Dermis blood vessel endothelial cell (primary cell): ENCODE measurements at regions not wholly inside any gene's neighbourhood (a gene's known extent, or its start where the extent isn't known, plus 50 kb on each side); places are given as distances from the start of the nearest gene placed in this dataset.

ENCODE experiments used
- DNase-seq: peaks from one replicate; pipeline ENCODE4 v3.0.0; 2010

DNA sequence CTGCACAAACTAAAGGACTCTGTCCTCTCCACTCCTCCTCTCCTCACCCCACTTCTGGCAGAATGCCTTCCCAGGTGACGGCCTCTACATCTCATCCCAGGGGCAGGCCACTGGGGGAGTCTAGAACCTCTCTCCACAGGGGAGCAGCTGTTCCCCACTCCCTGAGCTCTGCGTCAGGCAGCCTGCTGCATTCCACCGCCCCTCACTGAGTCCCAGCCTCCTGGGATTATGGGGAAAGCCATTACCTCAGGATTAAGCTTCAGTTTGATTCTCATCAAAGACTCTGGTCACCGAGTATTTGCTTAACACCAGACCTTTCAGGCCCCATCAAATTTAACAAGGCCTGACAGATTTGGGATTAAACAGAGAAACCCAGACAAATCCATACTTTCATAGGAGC is 405.9 kb downstream of the NXPE2 start:
- no peak for DNase-seq

DNA sequence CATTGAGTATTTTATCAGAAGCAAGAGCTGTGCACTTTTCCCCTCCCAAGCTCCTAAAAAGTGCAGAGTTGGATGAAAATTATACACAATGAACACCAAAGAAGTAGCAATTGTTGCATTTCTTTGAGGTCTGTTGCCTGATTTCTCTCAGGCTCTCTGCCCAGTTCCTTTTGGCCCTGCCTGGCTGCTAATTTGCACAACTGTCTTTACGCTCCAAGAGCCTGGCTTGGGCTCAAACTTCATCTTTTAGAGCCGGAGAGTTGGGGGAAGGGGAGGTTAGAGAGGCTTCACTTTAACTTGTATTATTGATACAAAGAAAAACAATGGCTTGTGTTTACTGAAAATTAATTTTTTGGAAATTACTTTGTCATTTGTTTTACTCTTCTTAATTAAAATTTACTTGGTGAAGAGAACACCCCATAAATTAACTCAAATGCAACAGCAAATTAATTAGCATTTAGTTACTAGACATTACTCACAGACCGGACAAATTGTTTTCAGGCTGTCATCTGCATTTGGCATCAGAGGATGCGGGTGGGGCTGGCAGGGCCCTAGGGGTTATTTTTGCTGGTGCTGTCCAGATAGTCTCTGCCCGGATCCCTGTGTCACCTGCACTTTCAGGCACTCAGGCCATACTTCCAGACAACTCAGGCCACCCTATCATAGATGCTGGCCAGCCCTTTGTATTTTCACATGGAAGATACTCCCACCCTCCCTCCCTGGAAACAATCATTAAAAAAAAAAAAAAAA is 407.3 kb downstream of the NXPE2 start:
- DNase-seq: no peak

DNA sequence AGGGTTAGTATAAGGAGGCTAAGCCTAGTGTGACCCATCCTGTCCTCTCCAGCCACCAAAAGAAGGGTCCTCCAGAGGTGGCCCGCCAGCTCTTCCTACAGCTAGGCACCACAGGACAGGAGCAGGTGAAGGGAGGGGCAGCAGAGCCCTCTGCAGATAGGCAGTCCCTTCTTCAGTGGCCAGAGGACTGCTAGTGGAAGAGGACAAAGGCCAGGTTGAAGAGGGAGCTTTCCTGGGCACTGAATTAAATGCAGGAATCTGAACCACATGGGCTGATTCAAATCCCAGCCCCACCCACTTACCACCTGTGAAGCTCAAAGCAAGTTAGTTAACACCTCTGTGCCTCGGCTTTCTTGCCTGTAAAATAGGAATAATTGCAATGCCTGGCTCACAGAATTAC is 409.5 kb downstream of the NXPE2 start:
- DNase-seq: no peak

DNA sequence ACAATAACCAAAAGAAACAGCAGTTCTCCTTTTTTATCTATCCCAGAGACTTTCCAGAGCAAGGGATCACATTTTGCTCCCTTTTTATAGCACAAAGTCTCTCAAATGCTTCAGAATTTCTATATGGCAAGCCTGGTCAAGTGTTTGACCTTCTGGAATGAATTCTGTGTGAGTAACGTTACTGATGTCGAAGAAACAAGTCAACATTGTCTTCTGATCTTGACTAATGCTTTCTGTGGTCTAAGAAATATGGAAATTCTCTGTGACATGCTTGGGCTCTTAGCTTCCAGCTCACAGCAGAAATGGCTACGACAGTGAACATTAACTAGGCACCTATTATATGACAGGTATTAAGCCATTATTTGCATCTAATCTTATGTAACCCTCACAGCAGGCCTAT is 411.7 kb downstream of the CADM1 start:
- DNase-seq: no peak

DNA sequence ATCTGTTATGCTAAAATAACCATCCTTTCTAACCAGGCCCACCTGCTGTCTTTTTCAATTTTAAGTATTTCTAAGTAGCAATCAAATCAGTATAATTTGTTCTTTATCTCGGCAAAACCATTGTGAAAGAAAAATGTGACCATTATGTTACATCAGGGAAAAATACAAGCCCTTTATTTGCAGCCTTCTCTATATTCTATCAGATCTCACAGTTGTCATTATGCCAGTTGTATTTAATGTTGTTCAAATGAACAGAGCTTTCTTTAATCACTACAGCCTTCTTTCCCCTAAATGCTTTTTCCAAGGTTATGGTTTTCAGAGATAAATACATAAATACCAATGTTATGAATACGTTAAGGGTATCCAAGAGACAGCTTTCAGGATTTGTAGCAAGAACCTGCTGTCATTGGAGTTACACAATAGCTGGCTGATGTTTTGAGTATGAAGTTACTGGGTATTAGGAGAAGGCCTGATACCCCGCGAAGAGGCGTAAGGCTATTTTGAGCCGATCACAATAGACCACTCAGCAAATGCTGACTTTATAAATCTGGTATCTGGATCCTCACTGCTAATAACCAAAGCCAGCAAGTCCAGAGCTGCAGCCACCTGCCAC is 406.3 kb downstream of the CADM1 start:
- no peak for DNase-seq

DNA sequence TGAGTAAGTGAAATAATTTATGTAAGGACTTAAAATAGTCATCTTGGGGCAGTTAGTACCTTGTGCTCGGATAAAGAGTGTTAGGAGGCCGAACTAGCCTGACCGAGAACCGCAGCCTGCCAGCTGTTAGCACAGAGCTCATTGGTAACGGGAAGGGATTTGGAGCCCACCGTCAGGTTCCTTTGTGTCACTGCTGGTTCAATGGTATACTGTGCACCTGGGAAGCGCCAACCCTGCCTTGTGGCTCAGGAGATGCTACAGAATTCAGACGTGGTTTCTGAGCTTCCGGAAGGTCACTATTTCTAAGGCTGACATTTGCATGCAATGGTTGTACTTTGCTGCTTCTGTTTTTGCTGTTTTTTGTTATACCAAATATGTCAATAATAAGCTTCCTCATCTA is 403.5 kb downstream of the CADM1 start:
- DNase-seq: no peak

DNA sequence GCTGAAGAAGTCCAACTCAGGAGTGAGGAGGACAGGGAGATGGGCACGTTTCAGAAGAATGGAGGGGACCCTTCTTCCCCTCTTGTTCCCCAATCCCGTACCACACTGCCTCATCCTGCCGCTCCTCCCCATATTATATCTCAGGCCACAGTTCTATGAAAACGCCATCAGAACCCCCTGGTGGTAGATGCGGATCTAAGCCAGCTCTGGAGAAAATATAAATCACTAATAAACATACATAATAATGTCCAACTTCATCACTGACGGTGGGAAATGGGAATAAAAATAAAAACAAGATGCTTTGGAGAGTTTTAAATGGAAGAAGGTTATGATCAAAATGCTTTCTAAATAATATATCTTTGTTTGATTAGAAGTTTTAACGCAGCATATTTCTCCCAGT is 400.3 kb downstream of the CADM1 start:
- no peak for DNase-seq

DNA sequence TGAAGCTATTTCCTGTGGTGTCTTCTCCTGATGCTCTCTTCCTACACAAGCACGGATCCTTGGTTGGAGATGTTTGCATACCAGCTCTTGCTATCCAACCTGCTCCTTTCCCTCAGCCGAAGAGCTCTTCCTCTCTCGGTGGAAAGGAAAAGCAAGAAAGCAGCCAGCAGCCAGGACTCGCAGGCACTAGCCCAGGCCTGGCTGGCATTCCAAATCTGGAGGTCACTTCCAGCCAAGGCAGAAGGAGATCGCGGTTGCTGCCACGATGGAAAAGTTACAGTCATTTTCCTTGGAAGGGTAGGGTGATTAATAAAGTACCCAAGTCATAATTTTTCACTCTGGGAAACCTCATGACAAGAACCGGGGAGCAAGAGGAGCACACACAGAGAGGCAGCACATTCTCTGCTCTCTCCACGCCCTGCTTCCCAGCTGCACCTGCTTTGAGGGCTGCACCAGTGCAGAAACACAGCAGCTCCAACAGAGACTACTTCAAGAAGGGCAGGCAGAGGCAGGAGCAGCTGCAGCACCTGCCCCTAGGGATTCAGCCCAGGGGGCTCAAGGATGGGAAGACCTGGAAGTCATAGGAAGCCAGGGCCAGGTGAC is 399.3 kb downstream of the CADM1 start:
- no peak for DNase-seq

DNA sequence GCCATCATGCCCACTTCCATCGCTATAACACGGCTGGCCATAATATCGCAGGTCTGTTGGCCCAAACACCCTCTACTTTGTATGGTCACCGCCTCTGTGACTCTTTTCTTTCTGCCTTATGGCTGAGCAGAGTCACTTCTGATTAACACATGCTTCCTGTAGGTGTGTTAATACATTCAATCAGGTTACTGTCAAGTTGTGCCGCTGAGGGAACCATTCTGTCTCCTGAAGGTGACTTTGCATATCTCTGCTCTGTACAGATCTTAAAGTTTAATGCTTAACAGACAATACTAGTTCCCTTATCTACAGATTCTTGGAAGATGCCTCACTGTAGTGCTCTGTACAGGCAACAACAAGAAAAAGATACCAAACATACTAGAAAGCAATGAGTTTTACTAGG is 393.1 kb downstream of the CADM1 start:
- no peak for DNase-seq

DNA sequence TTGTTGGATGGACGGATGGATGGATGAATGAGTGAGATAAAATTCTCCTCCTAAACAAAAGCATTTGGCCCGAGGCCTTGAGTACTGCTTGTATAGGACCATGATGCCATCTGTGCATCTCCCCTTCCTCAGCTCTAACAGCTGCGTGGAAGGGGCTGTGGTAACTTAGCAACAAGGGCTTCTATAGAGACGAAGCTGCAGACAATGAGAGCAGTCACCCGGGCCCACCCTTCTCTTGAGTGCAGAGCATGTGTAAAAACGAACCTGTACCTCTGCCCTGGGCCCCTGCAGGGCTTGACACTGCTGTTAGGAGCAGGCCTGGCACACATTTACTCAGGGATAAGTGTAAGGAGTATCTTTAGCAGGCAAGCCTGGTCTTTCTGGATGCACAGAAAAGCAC is 391.5 kb downstream of the CADM1 start:
- DNase-seq: no peak

DNA sequence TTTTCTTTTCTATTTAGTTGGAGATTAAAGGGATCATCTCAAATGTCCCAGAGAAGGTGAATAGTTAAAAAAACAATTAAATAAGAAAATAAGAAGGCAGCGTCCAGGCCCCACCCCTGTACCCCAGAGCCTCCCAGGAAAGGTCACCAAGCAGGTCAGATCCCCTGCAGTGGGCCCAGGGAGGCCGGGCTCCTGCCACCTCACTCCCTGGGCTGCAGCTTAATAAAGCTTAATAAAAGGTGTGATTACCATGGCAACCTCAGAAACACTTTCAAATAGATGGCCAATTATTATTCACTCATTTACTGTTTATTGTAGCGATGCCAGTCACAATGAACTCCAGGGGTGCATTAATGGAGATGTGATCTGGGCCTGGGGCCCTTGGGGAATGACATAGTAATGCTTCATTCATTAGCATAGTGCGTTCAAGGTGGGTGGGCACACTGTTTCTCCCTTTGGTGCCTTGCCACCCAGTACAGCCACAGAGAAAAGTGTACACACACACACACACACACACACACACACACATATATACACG is 386.2 kb downstream of the CADM1 start:
- no peak for DNase-seq

DNA sequence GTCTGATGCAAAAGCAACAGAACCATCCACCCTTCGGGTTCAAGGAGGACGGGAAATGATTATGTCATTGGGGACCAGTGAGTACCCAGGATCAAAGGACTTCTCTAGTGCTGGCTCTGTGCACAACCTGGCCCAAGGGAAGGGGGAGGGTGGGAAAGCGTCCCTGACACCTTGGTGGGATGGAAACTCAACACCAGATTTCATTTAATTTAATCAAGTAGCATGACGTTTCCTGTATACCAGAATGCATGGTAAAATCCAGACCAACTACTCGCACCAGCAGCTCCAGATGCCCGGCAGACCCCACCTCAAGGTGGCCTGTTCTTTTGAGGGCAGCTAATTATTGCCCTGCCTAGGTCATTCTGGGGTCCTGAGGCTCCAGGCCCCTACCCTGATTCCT is 385.1 kb downstream of the CADM1 start:
- no peak for DNase-seq
